GM18498 (cell line): ENCODE measurements at regions not wholly inside any gene's neighbourhood (a gene's known extent, or its start where the extent isn't known, plus 50 kb on each side); places are given as distances from the start of the nearest gene placed in this dataset.

Source experiments
- ATAC-seq: cut with Tn5 transposase; IDR thresholded peaks from one replicate; pipeline ENCODE4 v1.9.1; 2021; ENCODE audit warnings: mild to moderate bottlenecking, moderate library complexity; ENCODE audit not compliant: unreplicated experiment

GRCh38 chr2:151197184-151198108, 64.2 kb downstream of the RBM43 start:
- no peak for ATAC-seq

GRCh38 chr2:151193576-151193975, 68.1 kb downstream of the RBM43 start:
- no peak for ATAC-seq

GRCh38 chr2:151192681-151193080, 69.0 kb downstream of the RBM43 start:
- no peak for ATAC-seq

GRCh38 chr2:151191001-151191400, 70.7 kb downstream of the RBM43 start:
- no peak for ATAC-seq

GRCh38 chr2:151189125-151189524, 72.5 kb downstream of the RBM43 start:
- no peak for ATAC-seq

GRCh38 chr2:151186011-151186410, 75.7 kb downstream of the RBM43 start:
- ATAC-seq: no peak

GRCh38 chr2:151182899-151183809, 78.5 kb downstream of the RBM43 start:
- ATAC-seq: no peak

GRCh38 chr2:151182396-151182795, 79.3 kb downstream of the RBM43 start:
- ATAC-seq: no peak

GRCh38 chr2:151181524-151181923, 80.1 kb downstream of the RBM43 start:
- ATAC-seq: no peak

GRCh38 chr2:151180123-151180522, 81.5 kb downstream of the RBM43 start:
- ATAC-seq: no peak

GRCh38 chr2:151178207-151178606, 83.5 kb downstream of the RBM43 start:
- no peak for ATAC-seq

- no peak for ATAC-seq
These were observed 83.9 kb downstream of the RBM43 start for GRCh38 chr2:151177756-151178155.

- ATAC-seq: no peak
These were observed 85.0 kb downstream of the RBM43 start for GRCh38 chr2:151176661-151177060.

GRCh38 chr2:151175864-151176263, 85.8 kb downstream of the RBM43 start:
- no peak for ATAC-seq

- no peak for ATAC-seq
These were observed 87.5 kb downstream of the RBM43 start for GRCh38 chr2:151174127-151174526.

- ATAC-seq: no peak
These were observed 90.5 kb downstream of the RBM43 start for GRCh38 chr2:151171186-151171585.

- no peak for ATAC-seq
These were observed 95.3 kb downstream of the RBM43 start for GRCh38 chr2:151166410-151166809.

GRCh38 chr2:151165105-151165684, 96.5 kb downstream of the RBM43 start:
- ATAC-seq: no peak

- ATAC-seq: no peak
These were observed 99.7 kb downstream of the RBM43 start for GRCh38 chr2:151161821-151162551.

GRCh38 chr2:151159109-151159662, 102.5 kb downstream of the RBM43 start:
- ATAC-seq: no peak
